NCI-H2196 (cell line): ENCODE measurements at regions not wholly inside any gene's neighbourhood (a gene's known extent, or its start where the extent isn't known, plus 50 kb on each side); places are given as distances from the start of the nearest gene placed in this dataset.

Experiments
- DNase-seq: peaks from one replicate; lab custom pipeline; 2025; ENCODE audit not compliant: unreplicated experiment; lab: John Stamatoyannopoulos, UW

- no peak for DNase-seq
Measured at GRCh38 chr13:74683411-74683810, 549.2 kb upstream of the KLF12 start.

- DNase-seq: no peak
Measured at GRCh38 chr13:74682746-74683145, 548.5 kb upstream of the KLF12 start.

DNA sequence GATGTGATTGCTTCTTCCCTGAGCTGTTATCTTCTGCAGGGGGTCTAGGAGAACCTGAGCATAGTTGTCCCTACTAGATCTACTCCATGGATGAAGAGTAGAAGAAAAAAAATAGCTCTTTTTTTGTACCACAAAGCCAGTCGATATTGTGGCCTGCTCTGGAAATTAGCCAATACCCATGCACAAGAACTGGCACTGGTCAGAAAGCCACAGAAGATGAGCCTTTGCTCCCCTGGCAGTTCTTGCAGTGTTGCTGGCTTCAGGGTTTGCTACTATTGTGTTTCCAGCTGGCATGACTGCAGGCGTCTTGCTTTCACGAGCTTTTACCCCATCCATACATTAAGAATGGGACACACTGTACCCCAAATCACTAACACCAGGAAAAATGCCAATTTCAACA, 547.7 kb upstream of the KLF12 start:
- DNase-seq: no peak

GRCh38 chr13:74678308-74678965, 544.2 kb upstream of the KLF12 start:
- DNase-seq: no peak

DNA sequence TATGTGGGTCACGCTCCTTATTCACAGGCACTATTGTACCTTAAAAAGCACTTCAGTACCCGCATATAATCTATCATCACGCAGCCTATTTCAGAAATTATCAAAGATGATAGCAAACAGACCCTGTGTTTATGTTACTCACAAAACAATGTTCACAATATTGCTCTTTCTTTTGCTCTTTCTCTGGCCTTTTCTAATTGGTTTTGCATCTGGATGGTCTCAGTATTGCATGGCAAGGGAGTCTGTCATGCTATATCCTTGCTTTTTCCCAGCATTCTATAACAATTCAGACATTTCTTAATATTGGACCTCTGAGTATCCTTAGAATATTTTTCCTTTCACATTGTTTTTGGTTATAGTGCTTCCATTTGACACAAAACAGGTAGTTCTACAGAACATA, 541.8 kb upstream of the KLF12 start:
- DNase-seq: no peak

GRCh38 chr13:74675182-74675581, 541.0 kb upstream of the KLF12 start:
- no peak for DNase-seq

DNA sequence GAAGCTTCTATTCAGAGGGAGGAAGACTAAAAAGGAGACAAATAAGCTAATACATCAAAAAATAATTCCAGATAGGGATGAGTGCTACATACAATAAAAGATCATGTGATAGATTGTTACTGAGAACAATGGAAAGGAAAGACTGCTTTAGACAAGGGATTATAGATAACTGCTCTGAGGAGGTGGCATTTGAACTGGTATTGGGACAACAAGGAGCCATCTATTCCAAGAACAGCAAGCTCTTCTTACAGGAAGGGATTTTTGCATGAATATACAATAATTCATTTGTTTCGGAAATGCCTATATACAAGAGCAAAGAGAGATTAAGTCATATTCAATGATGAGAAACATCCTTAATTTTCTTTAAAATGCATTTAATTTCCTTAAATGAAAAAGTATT, 540.5 kb upstream of the KLF12 start:
- no peak for DNase-seq

DNA sequence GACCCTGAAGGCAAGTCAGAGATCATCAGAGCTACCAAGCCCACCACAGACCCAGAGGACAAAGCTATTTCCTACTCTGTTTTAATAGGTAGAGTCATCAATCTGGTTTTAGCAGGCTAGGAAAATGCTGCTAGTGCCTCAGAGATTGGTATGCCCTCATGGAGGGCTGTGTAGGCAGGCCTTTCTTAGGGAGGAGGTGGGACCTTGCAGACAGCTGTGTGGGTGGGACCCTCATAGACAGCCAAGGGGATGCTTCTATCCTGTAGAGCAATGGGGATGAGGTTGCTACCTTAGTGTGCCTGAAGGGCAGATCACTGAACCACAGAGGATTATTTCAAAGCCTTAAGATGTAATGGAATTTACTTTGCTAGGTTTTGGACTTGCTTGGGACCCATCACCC, 534.9 kb upstream of the KLF12 start:
- DNase-seq: no peak

GRCh38 chr13:74667656-74668203, 533.5 kb upstream of the KLF12 start:
- no peak for DNase-seq

GRCh38 chr13:74662905-74663304, 528.7 kb upstream of the KLF12 start:
- no peak for DNase-seq

DNA sequence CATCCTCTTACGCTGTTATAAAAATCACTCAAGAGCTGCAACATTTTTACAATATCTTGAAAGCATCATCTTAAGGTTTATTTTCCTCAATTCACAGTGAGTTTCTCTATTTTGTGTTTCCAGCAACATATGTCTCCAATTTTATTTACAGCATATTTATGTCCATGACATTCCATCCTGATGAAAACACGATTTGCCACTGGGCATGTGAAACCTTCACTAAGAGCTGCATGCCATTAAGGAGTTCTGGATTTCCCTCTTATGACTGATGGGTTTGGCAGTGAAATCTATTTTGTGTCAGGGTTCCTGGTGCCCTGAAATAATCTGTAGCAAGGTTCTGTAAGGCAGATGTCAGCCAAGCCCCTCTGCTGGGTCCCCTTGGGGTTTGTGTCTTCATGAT, 527.6 kb upstream of the KLF12 start:
- no peak for DNase-seq

GRCh38 chr13:74657765-74658164, 523.6 kb upstream of the KLF12 start:
- DNase-seq: no peak

DNA sequence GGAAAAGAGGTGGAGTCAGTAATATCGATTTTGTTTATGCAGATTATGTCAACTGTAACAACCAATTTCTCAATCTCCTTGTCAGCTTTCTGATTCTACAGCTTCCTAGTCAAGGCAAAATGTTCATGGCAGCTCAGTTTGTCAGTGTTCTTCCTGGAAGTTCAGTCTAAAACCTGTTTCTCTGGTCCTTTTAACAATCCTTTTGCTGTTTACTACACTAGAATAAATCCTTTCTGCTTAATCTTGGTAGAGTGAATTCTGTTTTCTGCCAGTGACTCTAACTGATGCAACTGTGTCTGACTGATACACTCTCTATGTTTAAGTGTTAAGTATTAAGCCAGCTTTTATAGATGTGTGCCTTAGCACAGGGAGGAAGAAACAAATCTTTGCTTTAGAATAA, 516.9 kb upstream of the KLF12 start:
- no peak for DNase-seq

DNA sequence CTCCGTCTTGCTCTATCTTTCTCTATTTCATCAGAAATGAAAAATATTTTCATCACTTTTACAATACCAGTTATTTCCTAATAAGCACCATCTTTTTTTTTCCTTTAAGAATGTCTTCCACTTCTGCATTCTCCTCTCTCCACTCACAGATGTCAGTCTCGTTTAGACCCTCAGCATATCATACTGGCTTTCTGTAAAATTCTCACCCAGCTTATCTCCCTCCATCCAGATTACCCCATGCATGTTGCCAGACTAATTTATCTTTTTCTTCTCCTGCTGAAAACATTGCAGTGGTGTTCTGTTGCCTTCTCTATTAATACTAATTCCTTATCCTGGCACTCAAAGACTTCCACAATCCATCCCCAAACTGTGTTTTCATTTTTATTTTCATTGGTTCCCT, 513.8 kb upstream of the KLF12 start:
- no peak for DNase-seq

GRCh38 chr13:74647211-74647610, 513.0 kb upstream of the KLF12 start:
- no peak for DNase-seq

DNA sequence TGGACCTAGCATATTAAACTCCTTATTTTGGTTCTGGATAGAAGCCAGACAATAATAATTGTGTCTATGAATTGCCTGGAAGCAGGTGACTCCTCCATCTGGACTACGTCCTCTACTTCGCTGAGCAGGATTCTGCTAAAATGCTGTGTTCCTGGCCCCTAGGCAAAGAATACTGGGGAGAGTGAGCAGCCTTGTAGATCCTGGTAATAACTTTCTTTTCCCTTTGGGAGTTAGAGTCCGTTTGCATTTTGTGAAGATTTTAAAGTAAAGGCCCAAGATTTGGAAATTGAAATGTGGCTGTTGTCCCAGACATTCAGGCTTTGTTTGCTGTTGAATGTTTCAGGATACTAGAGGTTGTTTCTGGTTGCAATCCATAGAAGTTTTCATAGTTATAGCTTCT, 511.9 kb upstream of the KLF12 start:
- DNase-seq: no peak

DNA sequence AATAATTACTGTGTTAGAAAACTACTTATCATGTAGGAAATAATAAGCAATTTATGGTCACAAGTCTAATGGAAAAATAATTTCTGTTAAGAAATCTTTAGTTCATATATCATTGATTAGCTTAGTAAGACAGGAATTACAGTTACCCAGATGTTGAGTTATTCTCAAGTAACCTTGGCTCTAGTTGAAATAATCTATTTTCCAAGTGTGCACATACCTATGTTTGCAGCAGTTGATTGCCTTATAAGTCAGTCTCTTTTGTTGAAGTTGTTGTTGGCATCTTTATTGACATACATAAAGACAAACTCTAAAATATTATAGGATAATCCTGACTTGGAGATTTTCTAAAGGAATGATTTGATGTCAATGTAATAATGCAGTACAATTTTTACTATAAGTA, 511.4 kb upstream of the KLF12 start:
- DNase-seq: no peak

GRCh38 chr13:74644229-74644628, 510.0 kb upstream of the KLF12 start:
- DNase-seq: no peak

GRCh38 chr13:74641586-74641985, 507.4 kb upstream of the KLF12 start:
- DNase-seq: no peak

GRCh38 chr13:74633734-74634133, 499.5 kb upstream of the KLF12 start:
- no peak for DNase-seq

DNA sequence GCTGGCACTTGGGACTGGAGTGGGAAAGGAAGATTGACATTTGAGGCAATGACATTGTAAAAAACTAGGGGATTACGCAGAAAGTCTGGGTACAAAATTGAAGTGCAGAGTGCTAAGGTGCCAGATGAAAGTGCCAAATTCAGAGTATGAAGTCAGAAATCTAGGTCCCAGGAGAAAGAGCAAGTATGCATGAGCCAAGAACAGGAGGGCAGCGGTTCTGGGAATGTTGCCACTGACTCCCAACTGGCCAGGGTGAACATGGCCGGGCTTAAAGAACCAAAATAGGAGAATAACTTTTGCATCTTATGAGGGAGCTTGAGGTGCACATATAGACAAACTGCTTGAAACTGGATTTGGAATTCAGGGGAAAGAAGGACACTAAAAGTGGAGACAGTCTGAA, 495.8 kb upstream of the KLF12 start:
- DNase-seq: no peak

DNA sequence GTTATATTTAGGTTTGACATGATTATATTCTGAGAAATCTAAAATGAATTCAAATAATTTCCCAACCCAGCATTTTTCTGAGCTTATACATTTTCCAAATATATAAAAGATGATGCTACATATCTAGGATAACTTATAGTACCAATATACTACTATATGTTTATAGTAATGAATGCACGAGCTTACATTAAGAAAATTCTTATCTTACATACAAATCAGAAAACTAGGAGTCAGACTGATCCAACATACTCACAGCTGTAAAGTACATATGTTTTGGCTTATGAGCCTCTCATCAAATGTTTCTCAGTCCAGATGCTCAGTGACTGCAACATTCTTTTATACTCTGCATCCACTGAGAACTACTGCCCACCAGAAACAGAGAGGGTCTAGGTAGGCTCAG, 491.3 kb upstream of the KLF12 start:
- no peak for DNase-seq

GRCh38 chr13:74623761-74624160, 489.6 kb upstream of the KLF12 start:
- DNase-seq: no peak
